ENCODE measurements at regions not wholly inside any gene's neighbourhood (a gene's known extent, or its start where the extent isn't known, plus 50 kb on each side); places are given as distances from the start of the nearest gene placed in this dataset.

GRCh38 chr14:65241125-65241752, 138.9 kb upstream of the MAX start:
- DNase-seq (ENCODE audit: low read depth in 1 of 2, low spot score in 1 of 2) = no peak
- H3K36me3 ChIP-seq = no peaks in the 10 kb centered on the region
- peaks cover 11% of the 10 kb centered on the region for H3K4me1 ChIP-seq (ENCODE audit: low read depth)
- no peak for TF ChIP-seq CTCF (IDR thresholded peaks at IDR 0.05; ENCODE audit: low read depth, low read length)
- H3K9me3 ChIP-seq (ENCODE audit: low read depth) = no peaks in the 10 kb centered on the region
- H3K27me3 ChIP-seq = no peaks in the 10 kb centered on the region
- no peak overlapping the region for H3K27ac ChIP-seq
- no peak overlapping the region for H3K4me3 ChIP-seq

- no peak for DNase-seq (ENCODE audit: low read depth in 1 of 2, low spot score in 1 of 2)
- H3K4me1 ChIP-seq (ENCODE audit: low read depth) = peaks cover 11% of the 10 kb centered on the region
- no peak overlapping the region for H3K4me3 ChIP-seq
- H3K36me3 ChIP-seq = no peaks in the 10 kb centered on the region
- H3K27ac ChIP-seq = no peak overlapping the region
- H3K9me3 ChIP-seq (ENCODE audit: low read depth) = no peaks in the 10 kb centered on the region
- no peak for TF ChIP-seq CTCF (IDR thresholded peaks at IDR 0.05; ENCODE audit: low read depth, low read length)
- no peaks in the 10 kb centered on the region for H3K27me3 ChIP-seq
These were observed 140.4 kb upstream of the MAX start for GRCh38 chr14:65242732-65243134.

GRCh38 chr14:65243766-65244442, 141.6 kb upstream of the MAX start:
- H3K9me3 ChIP-seq (ENCODE audit: low read depth) = no peaks in the 10 kb centered on the region
- DNase-seq (ENCODE audit: low read depth in 1 of 2, low spot score in 1 of 2) = peak in 1 of 2 donors; percentile 69
- H3K4me3 ChIP-seq = no peak overlapping the region
- H3K4me1 ChIP-seq (ENCODE audit: low read depth) = peaks cover 9% of the 10 kb centered on the region
- no peaks in the 10 kb centered on the region for H3K27me3 ChIP-seq
- H3K27ac ChIP-seq = no peak overlapping the region
- TF ChIP-seq CTCF (IDR thresholded peaks at IDR 0.05; ENCODE audit: low read depth, low read length) = no peak
- no peaks in the 10 kb centered on the region for H3K36me3 ChIP-seq

GRCh38 chr14:65249471-65250161, 147.3 kb upstream of the MAX start:
- H3K9me3 ChIP-seq (ENCODE audit: low read depth) = no peaks in the 10 kb centered on the region
- H3K4me1 ChIP-seq (ENCODE audit: low read depth) = no peaks in the 10 kb centered on the region
- no peak for TF ChIP-seq CTCF (IDR thresholded peaks at IDR 0.05; ENCODE audit: low read depth, low read length)
- no peaks in the 10 kb centered on the region for H3K36me3 ChIP-seq
- no peak overlapping the region for H3K4me3 ChIP-seq
- no peak for DNase-seq (ENCODE audit: low read depth in 1 of 2, low spot score in 1 of 2)
- H3K27ac ChIP-seq = no peak overlapping the region
- no peaks in the 10 kb centered on the region for H3K27me3 ChIP-seq

GRCh38 chr14:65250162-65250495, 147.8 kb upstream of the MAX start:
- DNase-seq (ENCODE audit: low read depth in 1 of 2, low spot score in 1 of 2) = no peak
- H3K4me3 ChIP-seq = no peak overlapping the region
- H3K9me3 ChIP-seq (ENCODE audit: low read depth) = no peaks in the 10 kb centered on the region
- peaks cover 1% of the 10 kb centered on the region for H3K4me1 ChIP-seq (ENCODE audit: low read depth)
- H3K36me3 ChIP-seq = no peaks in the 10 kb centered on the region
- no peaks in the 10 kb centered on the region for H3K27me3 ChIP-seq
- H3K27ac ChIP-seq = no peak overlapping the region
- TF ChIP-seq CTCF (IDR thresholded peaks at IDR 0.05; ENCODE audit: low read depth, low read length) = no peak

Measured in cardiac muscle cell (in vitro differentiated cells and primary cell).